ENCODE measurements at regions not wholly inside any gene's neighbourhood (a gene's known extent, or its start where the extent isn't known, plus 50 kb on each side); places are given as distances from the start of the nearest gene placed in this dataset.
"Not testable (repeated sequence)": the region's sequence is repeated elsewhere in the genome, so short reads cannot be mapped to it uniquely, and the experiment has no call there.

- TF ChIP-seq CTCF (IDR thresholded peaks at IDR 0.05; ENCODE audit: low read depth, low read length), result no peak
- DNase-seq (ENCODE audit: extremely low read depth, low read depth), result no peak
Measured at GRCh38 chr7:136403591-136403990, 426.4 kb upstream of the MTPN start.

- no peak for DNase-seq (ENCODE audit: extremely low read depth, low read depth)
- no peak for TF ChIP-seq CTCF (IDR thresholded peaks at IDR 0.05; ENCODE audit: low read depth, low read length)
Measured at GRCh38 chr7:136400877-136401276, 423.7 kb upstream of the MTPN start.

- no peak for TF ChIP-seq CTCF (IDR thresholded peaks at IDR 0.05; ENCODE audit: low read depth, low read length)
- no peak for DNase-seq (ENCODE audit: extremely low read depth, low read depth)
Measured at GRCh38 chr7:136399385-136399784, 422.2 kb upstream of the MTPN start.

- DNase-seq (ENCODE audit: extremely low read depth, low read depth), result no peak
- no peak for TF ChIP-seq CTCF (IDR thresholded peaks at IDR 0.05; ENCODE audit: low read depth, low read length)
Measured at GRCh38 chr7:136392856-136393255, 415.7 kb upstream of the MTPN start.

GRCh38 chr7:136391371-136391770 lies 414.2 kb upstream of the MTPN start:
- no peak for DNase-seq (ENCODE audit: extremely low read depth, low read depth)
- no peak for TF ChIP-seq CTCF (IDR thresholded peaks at IDR 0.05; ENCODE audit: low read depth, low read length)

GRCh38 chr7:136389933-136390332 lies 412.8 kb upstream of the MTPN start:
- DNase-seq (ENCODE audit: extremely low read depth, low read depth), result no peak
- TF ChIP-seq CTCF (IDR thresholded peaks at IDR 0.05; ENCODE audit: low read depth, low read length), result no peak

GRCh38 chr7:136386876-136387275 lies 409.7 kb upstream of the MTPN start:
- DNase-seq (ENCODE audit: extremely low read depth, low read depth), result no peak
- TF ChIP-seq CTCF (IDR thresholded peaks at IDR 0.05; ENCODE audit: low read depth, low read length), result no peak

GRCh38 chr7:136371409-136371808 lies 394.2 kb upstream of the MTPN start:
- DNase-seq (ENCODE audit: extremely low read depth, low read depth), result not testable (repeated sequence)
